Lower leg skin (tissue), 3 donors: ENCODE measurements at regions not wholly inside any gene's neighbourhood (a gene's known extent, or its start where the extent isn't known, plus 50 kb on each side); places are given as distances from the start of the nearest gene placed in this dataset.

Experiments
- POLR2A ChIP-seq, 2 donors: fragments of 450-650 bp; IDR thresholded peaks; one replicate each; pipeline ENCODE4 v1.6.1; 2016 to 2017; ENCODE audit warnings: antibody characterized with exemption in 2 of 2, mild to moderate bottlenecking in 1 of 2, moderate library complexity in 1 of 2
- TF ChIP-seq, protein P1 (sequence below), 3 donors: fragments of 450-650 bp; IDR thresholded peaks; one replicate each; pipeline ENCODE4 v1.5.1; 2016; ENCODE audit warnings: antibody characterized with exemption in 3 of 3, mild to moderate bottlenecking in 3 of 3, moderate library complexity in 2 of 3

DNA sequence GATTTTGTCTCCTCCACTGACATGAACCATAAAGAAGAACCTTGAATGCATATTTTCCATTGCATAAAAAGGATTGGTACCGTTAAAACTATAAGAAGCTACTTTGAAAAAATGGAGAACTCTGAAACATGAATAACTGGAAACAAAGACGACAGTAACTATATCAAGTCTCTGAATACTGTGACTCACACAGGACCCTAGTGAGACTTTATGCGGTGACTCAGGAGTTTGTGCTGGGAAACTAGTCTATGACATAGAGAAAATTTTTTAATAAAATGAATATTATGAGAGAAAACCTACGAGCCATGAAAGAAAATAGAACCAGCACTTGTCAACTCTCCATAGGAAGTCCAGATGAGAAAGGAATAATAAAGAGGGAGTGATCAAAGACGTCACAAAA, 339.9 kb upstream of the ADARB2 start:
- TF ChIP-seq, protein P1, sequence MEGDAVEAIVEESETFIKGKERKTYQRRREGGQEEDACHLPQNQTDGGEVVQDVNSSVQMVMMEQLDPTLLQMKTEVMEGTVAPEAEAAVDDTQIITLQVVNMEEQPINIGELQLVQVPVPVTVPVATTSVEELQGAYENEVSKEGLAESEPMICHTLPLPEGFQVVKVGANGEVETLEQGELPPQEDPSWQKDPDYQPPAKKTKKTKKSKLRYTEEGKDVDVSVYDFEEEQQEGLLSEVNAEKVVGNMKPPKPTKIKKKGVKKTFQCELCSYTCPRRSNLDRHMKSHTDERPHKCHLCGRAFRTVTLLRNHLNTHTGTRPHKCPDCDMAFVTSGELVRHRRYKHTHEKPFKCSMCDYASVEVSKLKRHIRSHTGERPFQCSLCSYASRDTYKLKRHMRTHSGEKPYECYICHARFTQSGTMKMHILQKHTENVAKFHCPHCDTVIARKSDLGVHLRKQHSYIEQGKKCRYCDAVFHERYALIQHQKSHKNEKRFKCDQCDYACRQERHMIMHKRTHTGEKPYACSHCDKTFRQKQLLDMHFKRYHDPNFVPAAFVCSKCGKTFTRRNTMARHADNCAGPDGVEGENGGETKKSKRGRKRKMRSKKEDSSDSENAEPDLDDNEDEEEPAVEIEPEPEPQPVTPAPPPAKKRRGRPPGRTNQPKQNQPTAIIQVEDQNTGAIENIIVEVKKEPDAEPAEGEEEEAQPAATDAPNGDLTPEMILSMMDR (IDR thresholded peaks at IDR 0.05) = no peak
- no peak for TF ChIP-seq POLR2A (IDR thresholded peaks at IDR 0.05)
